ENCODE measurements at regions not wholly inside any gene's neighbourhood (a gene's known extent, or its start where the extent isn't known, plus 50 kb on each side); places are given as distances from the start of the nearest gene placed in this dataset.
"Not testable (repeated sequence)": the region's sequence is repeated elsewhere in the genome, so short reads cannot be mapped to it uniquely, and the experiment has no call there.

DNA sequence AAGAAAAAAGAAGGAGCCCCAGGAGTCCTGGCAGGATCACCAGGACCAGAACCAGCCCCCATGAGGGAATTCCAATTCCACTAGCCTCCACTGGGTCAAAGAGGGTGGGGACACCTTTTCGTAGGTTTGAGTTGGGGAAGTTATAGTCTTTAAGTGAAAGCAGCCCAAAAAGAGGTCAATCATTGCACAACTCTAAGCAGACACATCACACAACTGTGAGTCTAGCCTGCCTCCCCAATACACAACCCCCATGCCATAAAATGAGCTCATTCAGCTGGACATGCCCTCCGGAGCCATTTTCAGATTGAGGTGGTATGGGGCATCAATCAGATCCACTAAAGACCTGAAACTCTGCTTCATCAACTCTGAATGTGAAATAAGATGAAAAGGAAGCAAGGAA is 179.9 kb downstream of the NPHP4 start:
- no peak for DNase-seq

DNA sequence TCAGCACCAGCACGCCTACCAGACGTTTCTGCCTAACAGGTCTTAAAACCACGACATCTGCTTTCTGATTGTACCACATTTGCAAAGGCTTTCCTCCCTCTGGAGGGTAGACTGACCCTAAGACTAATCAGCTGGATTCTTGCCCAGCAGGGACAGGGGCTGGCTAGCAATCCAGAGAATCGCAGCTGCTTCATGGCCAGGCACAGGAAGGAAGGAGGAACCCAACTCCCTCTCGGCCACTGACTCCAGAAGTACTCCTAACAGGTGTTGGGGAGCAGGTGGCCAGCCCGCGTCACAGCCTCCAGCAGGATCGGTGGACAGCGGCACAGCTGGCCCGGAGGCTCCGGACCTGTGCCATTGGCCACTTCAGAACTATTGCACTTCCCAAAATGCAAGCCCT is 180.8 kb downstream of the NPHP4 start:
- no peak for DNase-seq

GRCh38 chr1:5810553-5811270 is 181.5 kb downstream of the NPHP4 start:
- no peak for DNase-seq

GRCh38 chr1:5810131-5810530 is 182.1 kb downstream of the NPHP4 start:
- no peak for DNase-seq

GRCh38 chr1:5809207-5809788 is 182.9 kb downstream of the NPHP4 start:
- DNase-seq, result no peak

DNA sequence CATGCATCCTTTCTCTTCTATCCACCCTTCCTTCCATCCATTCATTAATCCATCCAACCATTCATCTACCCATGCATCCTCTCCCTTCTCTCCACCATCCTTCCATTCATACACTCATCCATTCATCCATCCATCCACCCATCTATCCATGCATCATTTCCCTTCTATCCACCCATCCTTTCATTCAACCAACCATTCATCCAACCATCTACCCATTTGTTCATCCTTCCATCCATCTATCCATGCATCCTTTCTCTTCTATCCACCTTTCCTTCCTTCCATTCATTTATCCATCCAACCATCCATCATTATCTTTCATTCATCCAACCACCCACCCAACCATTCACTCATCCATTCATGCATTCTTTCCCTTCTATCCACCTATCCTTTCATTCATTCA is 188.4 kb downstream of the NPHP4 start:
- no peak for DNase-seq

DNA sequence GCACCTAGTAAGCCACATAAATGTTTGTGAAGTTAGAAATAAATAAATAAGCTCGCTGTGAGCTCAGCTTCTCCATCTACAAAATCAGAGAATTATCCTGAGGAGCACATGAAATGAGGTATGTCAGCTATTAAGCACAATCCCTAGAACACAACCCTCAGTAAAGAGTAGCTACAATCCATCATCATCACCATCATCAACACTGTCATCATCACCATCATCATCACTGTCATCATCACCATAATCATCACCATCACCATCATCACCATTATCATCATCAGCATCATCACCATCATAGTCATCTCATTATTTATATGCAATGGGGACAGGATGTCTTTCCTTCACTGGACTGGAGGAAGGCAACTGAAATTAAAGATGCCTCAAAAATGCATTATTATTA is 189.6 kb downstream of the NPHP4 start:
- no peak for DNase-seq

DNA sequence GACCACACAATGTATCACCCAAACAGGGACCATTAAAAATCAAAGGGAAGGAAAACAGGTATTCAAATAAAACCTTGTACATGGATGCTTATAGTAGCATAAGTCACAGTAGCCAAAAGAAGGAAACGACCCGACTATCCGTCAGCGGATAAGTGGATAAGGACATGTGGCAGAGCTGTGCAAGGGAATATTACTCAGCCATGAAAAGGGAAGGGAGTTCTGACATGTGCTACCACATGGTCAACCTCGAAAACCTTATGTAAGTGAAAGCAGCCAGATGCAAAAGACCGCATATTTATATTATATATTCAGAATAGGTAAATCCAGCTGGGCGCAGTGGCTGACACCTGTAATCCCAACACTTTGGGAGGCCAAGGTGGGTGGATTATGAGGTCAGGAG is 193.3 kb downstream of the NPHP4 start:
- DNase-seq, result no peak

DNA sequence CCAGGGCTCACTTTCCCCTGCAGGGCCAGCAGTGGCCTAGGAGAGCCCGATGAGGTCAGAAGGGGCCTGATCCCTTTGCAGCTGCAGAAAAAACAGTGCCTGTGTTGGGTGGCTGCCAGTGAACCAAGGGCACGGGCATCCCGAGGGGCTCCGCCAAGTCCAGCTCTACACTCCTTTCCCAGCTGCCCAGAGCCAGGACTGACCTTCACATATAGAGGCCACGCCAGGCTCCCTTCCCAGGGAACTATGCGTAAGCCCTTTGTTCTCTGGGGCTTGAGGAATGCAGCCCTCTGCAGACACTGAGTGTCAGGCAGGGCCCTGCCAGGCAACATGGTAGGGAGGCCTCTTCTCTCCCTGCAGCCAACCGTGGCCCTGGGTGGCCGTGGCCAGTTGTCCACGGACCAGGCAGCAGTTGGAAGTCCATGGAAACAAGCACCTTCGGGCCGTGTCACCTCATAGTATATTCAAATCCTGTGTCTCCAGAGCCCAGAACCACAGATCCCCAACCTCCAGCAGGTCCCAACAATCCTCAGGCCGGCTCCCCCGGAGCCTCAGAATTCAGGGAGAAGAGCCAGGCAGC is 194.0 kb downstream of the NPHP4 start:
- no peak for DNase-seq

- DNase-seq, result no peak
Measured at GRCh38 chr1:5796028-5796427, 196.2 kb downstream of the NPHP4 start.

- no peak for DNase-seq
Measured at GRCh38 chr1:5794279-5794678, 197.9 kb downstream of the NPHP4 start.

- DNase-seq, result no peak
Measured at GRCh38 chr1:5793516-5793915, 198.7 kb downstream of the NPHP4 start.

DNA sequence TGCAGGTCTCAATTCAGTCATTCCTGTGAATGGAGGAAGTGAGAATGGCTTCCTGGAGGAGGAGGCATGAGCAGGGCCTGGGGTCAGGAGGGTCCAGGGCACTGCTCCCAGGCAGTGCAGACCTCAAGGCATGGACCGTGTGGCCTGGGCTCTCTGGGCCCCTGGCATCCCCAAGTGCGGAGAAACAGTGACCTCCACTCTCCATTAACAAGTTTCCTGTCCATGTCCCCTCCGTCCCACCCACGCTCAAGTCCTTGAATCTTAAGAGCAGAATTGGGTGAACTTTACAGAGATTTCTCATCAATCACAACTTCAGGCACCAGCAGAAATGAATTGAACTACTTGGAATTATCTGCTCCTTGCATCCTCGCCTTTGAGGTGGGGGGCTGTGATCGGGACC is 211.1 kb downstream of the NPHP4 start:
- no peak for DNase-seq

GRCh38 chr1:5780324-5780716 is 211.9 kb downstream of the NPHP4 start:
- no peak for DNase-seq

DNA sequence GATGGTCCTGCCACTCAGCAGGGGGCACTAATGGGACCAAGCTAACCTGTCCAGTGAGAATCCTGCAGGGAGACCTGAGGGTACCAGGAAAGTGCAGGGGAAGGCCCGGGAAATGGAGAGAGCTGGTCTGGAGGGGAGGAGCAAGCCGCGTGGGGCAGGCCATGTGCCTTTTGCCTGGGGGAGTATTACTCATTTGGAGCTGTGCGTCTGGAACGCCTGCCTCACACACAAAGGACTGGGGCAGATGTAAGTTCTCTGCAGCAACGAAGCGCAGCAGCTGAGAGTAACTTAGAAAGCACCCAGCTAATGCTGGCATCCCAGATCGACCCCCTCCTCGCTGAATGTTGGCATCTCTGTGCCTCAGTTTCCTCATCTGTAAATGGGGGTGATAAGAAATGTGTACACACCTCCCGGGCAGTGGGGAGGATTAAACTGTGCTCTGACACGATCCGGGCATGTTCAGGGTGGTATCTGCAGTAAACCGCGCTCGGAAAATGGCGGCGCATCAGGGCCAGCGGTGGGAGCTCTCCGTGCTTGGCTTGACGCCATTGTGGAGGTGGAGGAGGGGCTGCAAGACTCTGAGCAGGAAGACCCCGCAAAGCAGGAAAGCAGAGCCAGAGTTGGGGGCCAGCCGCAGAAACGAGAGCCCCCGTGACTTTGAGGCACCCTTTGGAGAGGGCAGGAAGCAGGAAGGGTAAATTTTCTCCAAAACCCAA is 212.5 kb downstream of the NPHP4 start:
- DNase-seq, result no peak

DNA sequence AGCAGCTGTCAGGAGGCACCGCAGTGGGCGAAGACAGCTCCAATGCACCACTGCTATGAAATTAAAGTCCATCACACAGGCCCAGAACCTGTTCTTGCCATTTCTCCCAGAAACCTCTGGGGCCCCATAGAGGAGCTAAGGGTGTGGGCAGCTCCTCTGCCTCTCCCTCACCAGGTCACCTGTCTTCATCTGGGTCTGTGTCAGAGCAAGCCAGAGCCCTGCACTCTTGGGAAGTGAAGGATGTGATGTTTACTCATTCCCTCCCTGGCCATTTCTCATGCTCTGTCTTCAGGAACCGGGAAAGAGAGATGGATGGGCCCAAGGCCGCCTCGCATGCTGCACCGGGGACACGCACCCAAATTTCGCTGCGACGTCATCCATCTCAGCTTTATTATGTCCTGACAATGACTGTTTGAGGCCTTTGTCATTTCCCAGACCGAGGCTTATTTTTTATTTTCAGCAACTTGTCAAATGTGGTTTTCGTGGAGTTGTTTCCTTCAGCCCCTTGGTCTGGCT is 216.1 kb downstream of the NPHP4 start:
- no peak for DNase-seq

- no peak for DNase-seq
Measured at GRCh38 chr1:5774019-5774418, 218.2 kb downstream of the NPHP4 start.

- no peak for DNase-seq
Measured at GRCh38 chr1:5771788-5772187, 220.4 kb downstream of the NPHP4 start.

GRCh38 chr1:5770981-5771765 is 221.1 kb downstream of the NPHP4 start:
- DNase-seq, result no peak

DNA sequence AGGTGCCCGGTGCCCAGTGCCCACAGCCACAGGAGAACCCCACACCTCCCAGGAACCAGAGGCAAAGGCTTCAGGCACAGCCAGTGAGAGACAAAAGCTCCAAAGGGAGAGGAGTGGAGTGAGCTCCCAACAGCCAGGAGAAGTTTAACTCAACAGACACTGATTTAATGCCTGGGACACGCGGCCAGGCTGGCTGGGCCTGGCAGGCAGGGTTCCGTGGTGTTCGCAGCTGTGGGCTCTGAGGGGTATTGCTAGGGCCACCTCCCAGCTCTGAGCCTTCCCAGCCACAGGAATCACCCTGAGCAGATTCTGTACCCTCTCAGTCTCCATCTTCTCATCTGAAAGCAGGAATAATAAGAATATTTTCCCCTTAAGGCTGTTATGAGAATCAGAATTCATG is 222.5 kb downstream of the NPHP4 start:
- DNase-seq, result no peak

DNA sequence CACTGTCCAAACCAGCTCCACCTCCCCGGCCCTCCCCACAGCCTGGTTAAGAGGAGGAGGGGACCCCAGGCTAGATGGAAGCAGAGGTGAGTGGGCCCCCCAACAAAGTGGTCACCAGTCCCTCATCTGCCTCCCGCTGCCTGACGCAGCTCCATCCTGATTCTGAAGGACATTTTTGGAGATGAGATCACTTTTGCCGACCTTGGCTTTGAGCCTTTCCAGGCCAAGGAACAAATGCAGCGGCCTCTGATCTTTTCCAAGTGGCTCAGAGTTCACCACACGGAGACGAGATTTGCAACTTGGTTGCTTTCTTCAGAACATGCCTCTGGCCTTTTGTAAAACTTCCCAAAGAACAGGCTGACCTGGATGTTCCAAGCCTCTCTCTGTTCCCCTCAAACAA is 223.1 kb downstream of the NPHP4 start:
- DNase-seq, result no peak

DNA sequence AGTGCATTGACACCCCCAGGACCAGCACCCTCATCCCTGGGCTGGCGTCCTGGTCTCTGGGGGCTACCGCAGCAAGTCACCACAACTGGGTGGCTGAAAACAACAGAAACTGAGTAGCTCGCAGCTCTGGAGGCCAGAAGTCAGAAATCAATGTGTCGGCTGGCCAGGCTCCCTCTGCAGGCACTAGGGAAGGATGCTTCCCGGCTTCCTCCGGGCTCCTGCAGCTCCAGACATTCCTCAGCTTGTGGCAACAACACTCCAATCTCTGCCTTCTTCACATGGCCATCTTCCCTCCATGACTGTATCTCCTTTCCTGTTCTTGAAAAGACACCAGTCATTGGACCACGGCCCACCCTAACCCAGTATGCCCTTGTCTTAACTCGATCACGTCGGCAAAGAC is 224.2 kb downstream of the NPHP4 start:
- DNase-seq, result no peak

GRCh38 chr1:5766996-5767395 is 225.2 kb downstream of the NPHP4 start:
- DNase-seq, result not testable (repeated sequence)

All from CD4-positive, alpha-beta T cell treated with Interleukin-15 for 1 hour (primary cell).